MM.1S (cell line): ENCODE measurements at regions not wholly inside any gene's neighbourhood (a gene's known extent, or its start where the extent isn't known, plus 50 kb on each side); places are given as distances from the start of the nearest gene placed in this dataset.

Experiments
- DNase-seq: peaks from one replicate; pipeline ENCODE4 v3.0.0-alpha.2; 2015
- H2AFZ ChIP-seq: fragments of 300-600 bp; sonication (generic); 2 replicates; pipeline ENCODE4 v1.6.0; 2016; ENCODE audit warnings: antibody characterized with exemption, low read length
- H3F3A ChIP-seq: fragments of 300-600 bp; sonication (generic); 2 replicates; pipeline ENCODE4 v1.6.1; 2016; ENCODE audit warnings: mild to moderate bottlenecking, antibody characterized with exemption, low read length, moderate library complexity, mixed read lengths; ENCODE audit not compliant: insufficient read depth
- H3K27ac ChIP-seq: fragments of 300-600 bp; sonication (generic); 2 replicates; pipeline ENCODE4 v1.5.1; 2016; ENCODE audit warnings: mild to moderate bottlenecking, low read length
- H3K27me3 ChIP-seq: fragments of 300-600 bp; sonication (generic); replicated peaks from 2 replicates; pipeline ENCODE4 v1.6.0; 2016; ENCODE audit warnings: low read length; ENCODE audit not compliant: insufficient read depth
- H3K36me3 ChIP-seq: fragments of 300-600 bp; sonication (generic); replicated peaks from 2 replicates; pipeline ENCODE4 v1.6.1; 2016; ENCODE audit warnings: mild to moderate bottlenecking, low read length, mixed read lengths; ENCODE audit not compliant: insufficient read depth
- H3K4me1 ChIP-seq: fragments of 300-600 bp; sonication (generic); 2 replicates; pipeline ENCODE4 v1.6.1; 2016; ENCODE audit warnings: low read length, mixed read lengths
- H3K4me2 ChIP-seq: fragments of 300-600 bp; sonication (generic); 2 replicates; pipeline ENCODE4 v1.6.0; 2016; ENCODE audit warnings: low read depth, low read length
- H3K4me3 ChIP-seq: fragments of 300-600 bp; sonication (generic); 2 replicates; pipeline ENCODE4 v1.5.1; 2016; ENCODE audit warnings: low read length, mixed read lengths
- H3K79me2 ChIP-seq: fragments of 300-600 bp; sonication (generic); 2 replicates; pipeline ENCODE4 v1.6.1; 2016; ENCODE audit warnings: mixed run types, low read length, mixed read lengths
- H3K9ac ChIP-seq: fragments of 300-600 bp; sonication (generic); 2 replicates; pipeline ENCODE4 v1.6.1; 2016; ENCODE audit warnings: low read length, mixed read lengths
- H3K9me2 ChIP-seq: fragments of 300-600 bp; sonication (generic); replicated peaks from 2 replicates; pipeline ENCODE4 v1.6.1; 2016; ENCODE audit warnings: mild to moderate bottlenecking, low read length, mixed read lengths; ENCODE audit not compliant: insufficient read depth
- H3K9me3 ChIP-seq: fragments of 300-600 bp; sonication (generic); replicated peaks from 2 replicates; pipeline ENCODE4 v1.6.1; 2016; ENCODE audit warnings: mild to moderate bottlenecking, low read length, mixed read lengths; ENCODE audit not compliant: insufficient read depth
- H4K20me1 ChIP-seq: fragments of 300-600 bp; sonication (generic); 2 replicates; pipeline ENCODE4 v1.6.1; 2016; ENCODE audit warnings: mild to moderate bottlenecking, low read length, moderate library complexity, mixed read lengths; ENCODE audit not compliant: insufficient read depth
- CTCF ChIP-seq: fragments of 300-600 bp; sonication (generic); IDR thresholded peaks from 2 replicates; pipeline ENCODE4 v1.5.1; 2016; ENCODE audit warnings: antibody characterized with exemption, low read length, mixed read lengths
- EZH2 ChIP-seq: fragments of 300-600 bp; sonication (generic); optimal IDR thresholded peaks from 2 replicates; pipeline ENCODE3; 2017; ENCODE audit warnings: low read depth, mild to moderate bottlenecking, antibody characterized with exemption, low read length, mixed read lengths
- EZH2phosphoT487 ChIP-seq: fragments of 300-600 bp; sonication (generic); IDR thresholded peaks from 2 replicates; pipeline ENCODE4 v1.6.1; 2018; ENCODE audit warnings: antibody characterized with exemption, low read length

- Histone ChIP-seq H3K9me2 (no peaks in the 10 kb centered on the region), H3F3A (no peaks in the 10 kb centered on the region), H2AFZ (no peak overlapping the region), H3K4me1 (peaks cover 9% of the 10 kb centered on the region), H3K36me3 (no peaks in the 10 kb centered on the region), H3K79me2 (no peaks in the 10 kb centered on the region), H3K4me2 (no peak overlapping the region), H3K4me3 (no peak overlapping the region), H4K20me1 (no peaks in the 10 kb centered on the region), H3K27ac (no peak overlapping the region), H3K9me3 (no peaks in the 10 kb centered on the region), H3K9ac (no peak overlapping the region), H3K27me3 (no peaks in the 10 kb centered on the region)
- DNase-seq: no peak
- no peak for TF ChIP-seq CTCF
- no peak for TF ChIP-seq EZH2
- TF ChIP-seq EZH2phosphoT487: no peak
These were observed 396.7 kb downstream of the TNS3 start for GRCh38 chr7:47185170-47185569.

- Histone ChIP-seq H4K20me1 (no peaks in the 10 kb centered on the region), H3K27ac (no peak overlapping the region), H3F3A (no peaks in the 10 kb centered on the region), H2AFZ (no peak overlapping the region), H3K9me3 (no peaks in the 10 kb centered on the region), H3K9ac (no peak overlapping the region), H3K4me1 (peaks cover 9% of the 10 kb centered on the region), H3K4me3 (no peak overlapping the region), H3K4me2 (no peak overlapping the region), H3K36me3 (no peaks in the 10 kb centered on the region), H3K9me2 (no peaks in the 10 kb centered on the region), H3K79me2 (no peaks in the 10 kb centered on the region), H3K27me3 (no peaks in the 10 kb centered on the region)
- DNase-seq: no peak
- TF ChIP-seq CTCF (no peak), EZH2phosphoT487 (no peak)
These were observed 397.9 kb downstream of the TNS3 start for GRCh38 chr7:47183862-47184590.

GRCh38 chr7:47181746-47182361, 400.1 kb downstream of the TNS3 start:
- no peak for TF ChIP-seq EZH2phosphoT487
- H3K9ac ChIP-seq: no peak overlapping the region
- H3K4me1 ChIP-seq: peaks cover 8% of the 10 kb centered on the region
- H3F3A ChIP-seq: no peaks in the 10 kb centered on the region
- H4K20me1 ChIP-seq: no peaks in the 10 kb centered on the region
- DNase-seq: no peak
- no peaks in the 10 kb centered on the region for H3K9me2 ChIP-seq
- H3K27ac ChIP-seq: no peak overlapping the region
- H3K36me3 ChIP-seq: no peaks in the 10 kb centered on the region
- H3K79me2 ChIP-seq: no peaks in the 10 kb centered on the region
- no peaks in the 10 kb centered on the region for H3K9me3 ChIP-seq
- no peak overlapping the region for H3K4me3 ChIP-seq
- no peak overlapping the region for H2AFZ ChIP-seq
- H3K27me3 ChIP-seq: no peaks in the 10 kb centered on the region
- no peak overlapping the region for H3K4me2 ChIP-seq

- no peaks in the 10 kb centered on the region for H4K20me1 ChIP-seq
- H3F3A ChIP-seq: no peaks in the 10 kb centered on the region
- no peak for DNase-seq
- no peak overlapping the region for H3K4me2 ChIP-seq
- no peaks in the 10 kb centered on the region for H3K9me2 ChIP-seq
- H3K79me2 ChIP-seq: no peaks in the 10 kb centered on the region
- no peaks in the 10 kb centered on the region for H3K9me3 ChIP-seq
- H3K27ac ChIP-seq: no peak overlapping the region
- no peaks in the 10 kb centered on the region for H3K36me3 ChIP-seq
- H3K4me3 ChIP-seq: no peak overlapping the region
- no peak overlapping the region for H3K9ac ChIP-seq
- no peaks in the 10 kb centered on the region for H3K4me1 ChIP-seq
- TF ChIP-seq EZH2phosphoT487 (no peak), CTCF (no peak)
- H2AFZ ChIP-seq: no peak overlapping the region
- H3K27me3 ChIP-seq: no peaks in the 10 kb centered on the region
These were observed 401.4 kb downstream of the TNS3 start for GRCh38 chr7:47180516-47180826.
